OCI-LY7 (cell line): ENCODE measurements at regions not wholly inside any gene's neighbourhood (a gene's known extent, or its start where the extent isn't known, plus 50 kb on each side); places are given as distances from the start of the nearest gene placed in this dataset.

ENCODE experiments used
- BruUV-seq: library from RNA; stranded (reverse); fragments of 400-500 nt; replicated peaks from 2 replicates; lab custom pipeline; 2021; lab: Mats Ljungman, UMichigan
- CTCF ChIA-PET: fragments of 300-600 bp; sonication (Branson Sonifier 250); formaldehyde crosslinking; loops from one replicate; lab custom pipeline; 2022; ENCODE audit warnings: antibody characterized with exemption; ENCODE audit not compliant: unreplicated experiment; lab: Charles Lee
- POLR2A ChIA-PET: fragments of 300-600 bp; sonication (Branson Sonifier 250); formaldehyde crosslinking; loops from one replicate; lab custom pipeline; 2022; ENCODE audit warnings: antibody characterized with exemption; lab: Charles Lee
- DNase-seq: peaks from one replicate; pipeline ENCODE4 v3.0.0-alpha.2; 2015; ENCODE audit warnings: low spot score
- H2AFZ ChIP-seq: fragments of 200-600 bp; sonication (generic), shearing (Covaris generic); 2 replicates; pipeline ENCODE4 v1.6.1; 2014; ENCODE audit warnings: mild to moderate bottlenecking, antibody characterized with exemption, low read length, moderate library complexity
- H3K27ac ChIP-seq: fragments of 200-600 bp; sonication (generic); 2 replicates; pipeline ENCODE4 v1.5.1; 2014; ENCODE audit warnings: mixed run types, low read depth, mild to moderate bottlenecking, moderate library complexity, low read length, inconsistent platforms; ENCODE audit not compliant: poor library complexity, severe bottlenecking
- H3K36me3 ChIP-seq: fragments of 200-600 bp; sonication (generic); 2 replicates; pipeline ENCODE4 v1.6.1; 2014; ENCODE audit warnings: mild to moderate bottlenecking, antibody characterized with exemption, low read length, moderate library complexity, mixed read lengths; ENCODE audit not compliant: insufficient read depth
- H3K4me1 ChIP-seq: fragments of 200-600 bp; sonication (generic); 2 replicates; pipeline ENCODE4 v1.5.1; 2014; ENCODE audit warnings: mild to moderate bottlenecking, low read length; ENCODE audit not compliant: insufficient read depth, poor library complexity, severe bottlenecking
- H3K4me2 ChIP-seq: fragments of 200-600 bp; sonication (generic); 2 replicates; pipeline ENCODE4 v1.6.1; 2014; ENCODE audit warnings: mild to moderate bottlenecking, low read length
- H3K4me3 ChIP-seq: fragments of 200-600 bp; sonication (generic); 2 replicates; pipeline ENCODE4 v1.5.1; 2014; ENCODE audit warnings: mild to moderate bottlenecking, low read depth, low read length; ENCODE audit not compliant: poor library complexity, severe bottlenecking
- H3K79me2 ChIP-seq: fragments of 200-600 bp; sonication (generic); 2 replicates; pipeline ENCODE4 v1.6.1; 2016; ENCODE audit warnings: low read depth, mild to moderate bottlenecking, low read length, moderate library complexity, mixed read lengths; ENCODE audit not compliant: insufficient read depth
- H3K9me2 ChIP-seq: fragments of 200-600 bp; sonication (generic); 2 replicates; pipeline ENCODE4 v1.6.1; 2016; ENCODE audit warnings: mild to moderate bottlenecking, low read length, mixed read lengths; ENCODE audit not compliant: insufficient read depth
- H3K9me3 ChIP-seq: fragments of 200-600 bp; sonication (generic); 2 replicates; pipeline ENCODE4 v1.6.1; 2014; ENCODE audit warnings: mild to moderate bottlenecking, mixed run types, low read length, mixed read lengths
- H4K20me1 ChIP-seq: fragments of 200-600 bp; sonication (generic); 2 replicates; pipeline ENCODE4 v1.6.1; 2014; ENCODE audit warnings: mild to moderate bottlenecking, antibody characterized with exemption, low read length, moderate library complexity, mixed read lengths; ENCODE audit not compliant: insufficient read depth
- EZH2phosphoT487 ChIP-seq: fragments of 200-600 bp; sonication (generic); IDR thresholded peaks from 2 replicates; pipeline ENCODE4 v1.6.1; 2018; ENCODE audit warnings: low read depth, borderline replicate concordance, mild to moderate bottlenecking, mixed run types, antibody characterized with exemption, low read length, moderate library complexity, mixed read lengths
- intact Hi-C: fragments of 100-400 bp; cut with micrococcal nuclease; formaldehyde crosslinking; loops from one replicate; pipeline ENCODE4 v1.10.0; 2022; ENCODE audit not compliant: unreplicated experiment
- TF ChIP-seq, protein P1 (sequence below): fragments of 200-600 bp; sonication (generic); conservative IDR thresholded peaks from 2 replicates; pipeline ENCODE4 v1.5.1; 2014; ENCODE audit warnings: mild to moderate bottlenecking, antibody characterized with exemption, low read length, moderate library complexity, mixed read lengths

- CTCF ChIA-PET, result no interaction called here
- no peaks in the 10 kb centered on the region for H4K20me1 ChIP-seq
Observed at GRCh38 chr21:16912075-16912474, 600.8 kb upstream of the CXADR start.

GRCh38 chr21:16913010-16913409, 599.8 kb upstream of the CXADR start:
- no peaks in the 10 kb centered on the region for H3K4me1 ChIP-seq
- no peak overlapping the region for H3K4me2 ChIP-seq
- POLR2A ChIA-PET, result no interaction called here
- intact Hi-C loops, result no loop called here
- H3K36me3 ChIP-seq, result no peaks in the 10 kb centered on the region
- TF ChIP-seq EZH2phosphoT487, result no peak
- TF ChIP-seq, protein P1, sequence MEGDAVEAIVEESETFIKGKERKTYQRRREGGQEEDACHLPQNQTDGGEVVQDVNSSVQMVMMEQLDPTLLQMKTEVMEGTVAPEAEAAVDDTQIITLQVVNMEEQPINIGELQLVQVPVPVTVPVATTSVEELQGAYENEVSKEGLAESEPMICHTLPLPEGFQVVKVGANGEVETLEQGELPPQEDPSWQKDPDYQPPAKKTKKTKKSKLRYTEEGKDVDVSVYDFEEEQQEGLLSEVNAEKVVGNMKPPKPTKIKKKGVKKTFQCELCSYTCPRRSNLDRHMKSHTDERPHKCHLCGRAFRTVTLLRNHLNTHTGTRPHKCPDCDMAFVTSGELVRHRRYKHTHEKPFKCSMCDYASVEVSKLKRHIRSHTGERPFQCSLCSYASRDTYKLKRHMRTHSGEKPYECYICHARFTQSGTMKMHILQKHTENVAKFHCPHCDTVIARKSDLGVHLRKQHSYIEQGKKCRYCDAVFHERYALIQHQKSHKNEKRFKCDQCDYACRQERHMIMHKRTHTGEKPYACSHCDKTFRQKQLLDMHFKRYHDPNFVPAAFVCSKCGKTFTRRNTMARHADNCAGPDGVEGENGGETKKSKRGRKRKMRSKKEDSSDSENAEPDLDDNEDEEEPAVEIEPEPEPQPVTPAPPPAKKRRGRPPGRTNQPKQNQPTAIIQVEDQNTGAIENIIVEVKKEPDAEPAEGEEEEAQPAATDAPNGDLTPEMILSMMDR, result no peak
- no peak overlapping the region for H2AFZ ChIP-seq
- DNase-seq, result no peak
- no peak overlapping the region for H3K4me3 ChIP-seq
- BruUV-seq, result no TSS peak
- H3K27ac ChIP-seq, result no peak overlapping the region
- CTCF ChIA-PET, result no interaction called here
- H4K20me1 ChIP-seq, result no peaks in the 10 kb centered on the region
- no peaks in the 10 kb centered on the region for H3K9me3 ChIP-seq
- H3K9me2 ChIP-seq, result no peaks in the 10 kb centered on the region
- no peaks in the 10 kb centered on the region for H3K79me2 ChIP-seq

More at GRCh38 chr21:16912075-16912474, 600.8 kb upstream of the CXADR start:
- Histone ChIP-seq H3K27ac (no peak overlapping the region), H3K4me3 (no peak overlapping the region), H3K36me3 (no peaks in the 10 kb centered on the region), H3K79me2 (no peaks in the 10 kb centered on the region), H2AFZ (no peak overlapping the region), H3K4me1 (no peaks in the 10 kb centered on the region), H3K9me2 (no peaks in the 10 kb centered on the region), H3K9me3 (no peaks in the 10 kb centered on the region), H3K4me2 (no peak overlapping the region)
- POLR2A ChIA-PET, result no interaction called here
- intact Hi-C loops, result no loop called here
- TF ChIP-seq, protein P1, result no peak
- TF ChIP-seq EZH2phosphoT487, result no peak
- DNase-seq, result no peak
- no TSS peak for BruUV-seq

- Histone ChIP-seq H4K20me1 (no peaks in the 10 kb centered on the region), H3K4me1 (no peaks in the 10 kb centered on the region), H3K4me3 (no peak overlapping the region), H3K4me2 (no peak overlapping the region), H3K27ac (no peak overlapping the region), H3K9me2 (no peaks in the 10 kb centered on the region), H3K36me3 (no peaks in the 10 kb centered on the region), H2AFZ (no peak overlapping the region), H3K79me2 (no peaks in the 10 kb centered on the region), H3K9me3 (no peaks in the 10 kb centered on the region)
- intact Hi-C loops, result no loop called here
- ChIA-PET CTCF (no interaction called here), POLR2A (no interaction called here)
- DNase-seq, result no peak
- TF ChIP-seq EZH2phosphoT487, result no peak
- TF ChIP-seq, protein P1, result no peak
- BruUV-seq, result no TSS peak
Observed at GRCh38 chr21:16928439-16928838, 584.4 kb upstream of the CXADR start.
